WTC11 (cell line): ENCODE measurements at regions not wholly inside any gene's neighbourhood (a gene's known extent, or its start where the extent isn't known, plus 50 kb on each side); places are given as distances from the start of the nearest gene placed in this dataset.

Source experiments
- ATAC-seq: fragments of 200-7000 bp; cut with Tn5 transposase; 2 replicates; pipeline ENCODE4 v1.10.0; 2021; ENCODE audit warnings: mild to moderate bottlenecking, moderate library complexity
- CTCF ChIA-PET: fragments of 300-600 bp; sonication (Branson Sonifier 250); formaldehyde crosslinking; loops from one replicate; lab custom pipeline; 2021; ENCODE audit warnings: antibody characterized with exemption; lab: Charles Lee
- POLR2A ChIA-PET: fragments of 350-600 bp; sonication (Branson Sonifier 250); formaldehyde crosslinking; loops from one replicate; lab custom pipeline; 2021; ENCODE audit warnings: antibody characterized with exemption; lab: Charles Lee
- DNase-seq: peaks from one replicate; pipeline ENCODE4 v3.0.0; 2021; ENCODE audit warnings: low spot score
- H3K27ac Mint-ChIP-seq: 2 replicates; pipeline ENCODE4 v1.8.0; 2021; ENCODE audit warnings: mixed read lengths
- H3K27me3 Mint-ChIP-seq: 2 replicates; pipeline ENCODE4 v1.8.0; 2021; ENCODE audit warnings: low read depth, mild to moderate bottlenecking, moderate library complexity, mixed read lengths
- H3K36me3 Mint-ChIP-seq: 2 replicates; pipeline ENCODE4 v1.8.0; 2021; ENCODE audit warnings: mixed read lengths
- H3K4me1 Mint-ChIP-seq: 2 replicates; pipeline ENCODE4 v1.8.0; 2022; ENCODE audit warnings: mixed read lengths
- H3K4me3 Mint-ChIP-seq: 2 replicates; pipeline ENCODE4 v1.8.0; 2021; ENCODE audit warnings: mild to moderate bottlenecking, moderate library complexity, mixed read lengths
- H3K9me3 Mint-ChIP-seq: 2 replicates; pipeline ENCODE4 v1.8.0; 2021; ENCODE audit warnings: mixed read lengths
- AR ChIP-seq: fragments of 250-450 bp; sonication (Bioruptor Pico); IDR thresholded peaks from 2 replicates; pipeline ENCODE4 v1.9.0; 2021; ENCODE audit warnings: mild to moderate bottlenecking
- ATF1 ChIP-seq: sonication (generic); formaldehyde crosslinking; IDR thresholded peaks from 2 replicates; pipeline ENCODE4 v1.8.1; 2023; ENCODE audit warnings: mild to moderate bottlenecking, moderate library complexity, missing genetic modification reagents
- CTCF ChIP-seq: fragments of 200-600 bp; IDR thresholded peaks from 2 replicates; pipeline ENCODE4 v1.8.0; 2022; ENCODE audit warnings: antibody characterized with exemption
- EMX1 ChIP-seq: fragments of 250-450 bp; sonication (Bioruptor Pico); IDR thresholded peaks from 2 replicates; pipeline ENCODE4 v1.8.0; 2021; ENCODE audit warnings: mild to moderate bottlenecking
- FOXJ3 ChIP-seq: sonication (generic); formaldehyde crosslinking; IDR thresholded peaks from 2 replicates; pipeline ENCODE4 v1.9.0; 2021; ENCODE audit warnings: missing genetic modification reagents, mild to moderate bottlenecking, borderline replicate concordance
- FOXP1 ChIP-seq: sonication (generic); formaldehyde crosslinking; IDR thresholded peaks from 2 replicates; pipeline ENCODE4 v1.8.0; 2022; ENCODE audit warnings: missing genetic modification reagents, mild to moderate bottlenecking, moderate library complexity, borderline replicate concordance
- IRF1 ChIP-seq: sonication (generic); formaldehyde crosslinking; IDR thresholded peaks from 2 replicates; pipeline ENCODE4 v1.8.0; 2023; ENCODE audit warnings: missing genetic modification reagents
- SMAD3 ChIP-seq: sonication (generic); formaldehyde crosslinking; IDR thresholded peaks from 2 replicates; pipeline ENCODE4 v1.8.0; 2022; ENCODE audit warnings: missing genetic modification reagents, mild to moderate bottlenecking, borderline replicate concordance
- TCF7 ChIP-seq: sonication (generic); formaldehyde crosslinking; IDR thresholded peaks from 2 replicates; pipeline ENCODE4 v1.8.0; 2022; ENCODE audit warnings: mild to moderate bottlenecking, low read depth, missing genetic modification reagents, moderate library complexity
- TEAD4 ChIP-seq: sonication (generic); formaldehyde crosslinking; IDR thresholded peaks from 2 replicates; pipeline ENCODE4 v1.8.0; 2022; ENCODE audit warnings: mild to moderate bottlenecking, missing genetic modification reagents
- USF2 ChIP-seq: sonication (generic); formaldehyde crosslinking; IDR thresholded peaks from 2 replicates; pipeline ENCODE4 v1.8.1; 2023; ENCODE audit warnings: mild to moderate bottlenecking, missing genetic modification reagents, moderate library complexity
- ZNF121 ChIP-seq: sonication (generic); formaldehyde crosslinking; IDR thresholded peaks from 2 replicates; pipeline ENCODE4 v1.8.0; 2023; ENCODE audit warnings: missing genetic modification reagents
- ZSCAN18 ChIP-seq: fragments of 250-450 bp; sonication (Bioruptor Pico); IDR thresholded peaks from 2 replicates; pipeline ENCODE4 v2.1.2; 2022; ENCODE audit warnings: mild to moderate bottlenecking, moderate library complexity
- TF ChIP-seq, protein P1 (sequence below): sonication (generic); formaldehyde crosslinking; IDR thresholded peaks from 2 replicates; pipeline ENCODE4 v1.8.0; 2022; ENCODE audit warnings: mild to moderate bottlenecking, missing genetic modification reagents
- TF ChIP-seq, protein P2 (sequence below): sonication (generic); formaldehyde crosslinking; IDR thresholded peaks from 2 replicates; pipeline ENCODE4 v1.8.1; 2022; ENCODE audit warnings: mild to moderate bottlenecking, missing genetic modification reagents, moderate library complexity, borderline replicate concordance
- TF ChIP-seq, protein P3 (sequence below): sonication (generic); formaldehyde crosslinking; IDR thresholded peaks from 2 replicates; pipeline ENCODE4 v1.8.1; 2022; ENCODE audit warnings: mild to moderate bottlenecking, moderate library complexity, missing genetic modification reagents
- TF ChIP-seq, protein P4 (sequence below): sonication (generic); formaldehyde crosslinking; IDR thresholded peaks from 2 replicates; pipeline ENCODE4 v1.8.1; 2023; ENCODE audit warnings: mild to moderate bottlenecking, missing genetic modification reagents, moderate library complexity

DNA sequence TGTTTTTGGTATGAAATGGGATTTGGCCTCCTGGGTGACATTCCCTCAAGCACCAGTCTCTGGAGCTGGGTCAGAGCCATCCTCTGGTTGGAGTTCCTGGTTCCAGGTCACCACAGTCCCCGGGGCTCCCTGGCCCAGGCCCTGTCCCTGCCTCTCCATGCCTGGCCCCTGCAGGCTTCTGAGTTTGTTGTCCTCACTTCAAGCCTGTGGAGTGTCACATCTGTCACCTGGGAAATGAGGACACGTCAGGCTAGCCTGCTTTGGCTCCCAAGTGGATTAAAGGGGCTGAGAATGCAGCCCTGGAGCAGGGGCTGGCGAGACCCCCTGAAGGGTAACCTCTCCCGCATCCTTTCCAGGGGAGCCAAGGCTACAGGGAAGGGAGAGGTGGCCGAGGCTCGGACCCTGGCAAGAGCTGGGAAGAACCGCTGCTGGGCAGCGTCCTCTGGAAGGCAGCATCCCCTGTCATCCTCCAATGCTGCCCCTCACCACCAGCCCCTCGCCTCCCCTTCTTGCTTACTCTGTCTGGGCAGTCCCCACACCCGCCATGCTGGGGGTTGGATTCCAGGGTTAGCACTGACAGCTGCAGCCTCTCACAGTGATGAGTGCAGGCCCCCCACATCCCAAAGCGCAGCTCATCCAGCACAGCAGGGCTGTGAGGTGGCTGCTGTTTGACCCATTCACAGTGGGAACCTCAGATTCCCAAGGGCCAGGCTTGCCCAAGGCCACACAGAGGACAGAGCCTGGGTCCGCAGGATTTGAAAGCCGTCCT, 75.5 kb upstream of the IQSEC1 start (continued):
- TF ChIP-seq AR (CRISPR knock-in tag) (no peak), ATF1 (no peak), FOXP1 (CRISPR knock-in tag) (no peak)

DNA sequence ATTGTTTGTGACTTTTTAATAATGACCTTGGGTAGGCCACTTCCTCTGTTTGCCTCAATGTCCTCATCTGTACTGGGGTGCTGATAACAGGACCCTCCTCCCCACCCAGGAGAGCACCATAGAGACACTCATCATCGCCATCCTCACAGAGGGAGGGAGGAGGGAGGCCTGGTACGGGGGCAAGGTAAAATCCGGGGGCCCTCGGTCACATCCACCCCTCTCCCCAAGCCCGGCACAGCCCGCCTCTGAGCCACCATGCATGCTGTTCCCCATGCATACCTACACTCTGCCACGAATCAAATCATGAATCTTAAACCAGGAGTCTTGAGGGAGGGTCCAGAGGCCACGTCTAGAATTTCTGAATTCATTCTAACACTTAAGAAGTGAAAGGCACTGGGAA, 74.9 kb upstream of the IQSEC1 start:
- Mint-ChIP-seq H3K9me3 (peaks cover 10% of the 10 kb centered on the region; the same call in 1 of the 2 replicates), H3K36me3 (0 out of 2 replicates have a peak, but pooled peaks cover 2% of the 10 kb centered on the region), H3K4me3 (no peak overlapping the region), H3K27ac (no peak overlapping the region), H3K27me3 (no peaks in the 10 kb centered on the region), H3K4me1 (peaks cover 3% of the 10 kb centered on the region; the same call in 1 of the 2 replicates)
- ATAC-seq (no peak), DNase-seq (peak; percentile 3)
- POLR2A ChIA-PET, result no interaction called here
- CTCF ChIA-PET, result interaction anchor here (1.8 kb wide), 1 partner anchor 56 kb away, joined by 7 read pairs; no protein-coding TSS in a partner anchor
- TF ChIP-seq EMX1 (no peak), ZNF121 (no peak), ZSCAN18 (no peak), FOXJ3 (no peak), CTCF (no peak)
- TF ChIP-seq, protein P1, sequence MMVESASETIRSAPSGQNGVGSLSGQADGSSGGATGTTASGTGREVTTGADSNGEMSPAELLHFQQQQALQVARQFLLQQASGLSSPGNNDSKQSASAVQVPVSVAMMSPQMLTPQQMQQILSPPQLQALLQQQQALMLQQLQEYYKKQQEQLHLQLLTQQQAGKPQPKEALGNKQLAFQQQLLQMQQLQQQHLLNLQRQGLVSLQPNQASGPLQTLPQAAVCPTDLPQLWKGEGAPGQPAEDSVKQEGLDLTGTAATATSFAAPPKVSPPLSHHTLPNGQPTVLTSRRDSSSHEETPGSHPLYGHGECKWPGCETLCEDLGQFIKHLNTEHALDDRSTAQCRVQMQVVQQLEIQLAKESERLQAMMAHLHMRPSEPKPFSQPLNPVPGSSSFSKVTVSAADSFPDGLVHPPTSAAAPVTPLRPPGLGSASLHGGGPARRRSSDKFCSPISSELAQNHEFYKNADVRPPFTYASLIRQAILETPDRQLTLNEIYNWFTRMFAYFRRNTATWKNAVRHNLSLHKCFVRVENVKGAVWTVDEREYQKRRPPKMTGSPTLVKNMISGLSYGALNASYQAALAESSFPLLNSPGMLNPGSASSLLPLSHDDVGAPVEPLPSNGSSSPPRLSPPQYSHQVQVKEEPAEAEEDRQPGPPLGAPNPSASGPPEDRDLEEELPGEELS (CRISPR knock-in tag), result no peak
- TF ChIP-seq, protein P2, sequence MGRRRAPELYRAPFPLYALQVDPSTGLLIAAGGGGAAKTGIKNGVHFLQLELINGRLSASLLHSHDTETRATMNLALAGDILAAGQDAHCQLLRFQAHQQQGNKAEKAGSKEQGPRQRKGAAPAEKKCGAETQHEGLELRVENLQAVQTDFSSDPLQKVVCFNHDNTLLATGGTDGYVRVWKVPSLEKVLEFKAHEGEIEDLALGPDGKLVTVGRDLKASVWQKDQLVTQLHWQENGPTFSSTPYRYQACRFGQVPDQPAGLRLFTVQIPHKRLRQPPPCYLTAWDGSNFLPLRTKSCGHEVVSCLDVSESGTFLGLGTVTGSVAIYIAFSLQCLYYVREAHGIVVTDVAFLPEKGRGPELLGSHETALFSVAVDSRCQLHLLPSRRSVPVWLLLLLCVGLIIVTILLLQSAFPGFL (CRISPR knock-in tag), result no peak
- TF ChIP-seq, protein P3, sequence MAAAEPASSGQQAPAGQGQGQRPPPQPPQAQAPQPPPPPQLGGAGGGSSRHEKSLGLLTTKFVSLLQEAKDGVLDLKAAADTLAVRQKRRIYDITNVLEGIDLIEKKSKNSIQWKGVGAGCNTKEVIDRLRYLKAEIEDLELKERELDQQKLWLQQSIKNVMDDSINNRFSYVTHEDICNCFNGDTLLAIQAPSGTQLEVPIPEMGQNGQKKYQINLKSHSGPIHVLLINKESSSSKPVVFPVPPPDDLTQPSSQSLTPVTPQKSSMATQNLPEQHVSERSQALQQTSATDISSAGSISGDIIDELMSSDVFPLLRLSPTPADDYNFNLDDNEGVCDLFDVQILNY, result no peak

GRCh38 chr3:13147344-13147743, 74.1 kb upstream of the IQSEC1 start:
- DNase-seq (no peak), ATAC-seq (no peak)
- ChIA-PET CTCF (interaction anchor here (0.9 to 3.2 kb wide), 2 partner anchors 11 to 55 kb away, joined by 3 to 18 read pairs; no protein-coding TSS in a partner anchor), POLR2A (no interaction called here)
- Mint-ChIP-seq H3K36me3 (0 out of 2 replicates have a peak, but pooled peaks cover 2% of the 10 kb centered on the region), H3K27me3 (no peaks in the 10 kb centered on the region), H3K9me3 (peaks cover 10% of the 10 kb centered on the region; the same call in 1 of the 2 replicates), H3K4me1 (peaks cover 3% of the 10 kb centered on the region; the same call in 1 of the 2 replicates), H3K27ac (no peak overlapping the region), H3K4me3 (no peak overlapping the region)
- TF ChIP-seq IRF1 (CRISPR knock-in tag) (no peak), TEAD4 (no peak), USF2 (CRISPR knock-in tag) (no peak), TCF7 (CRISPR knock-in tag) (no peak), SMAD3 (no peak)
- TF ChIP-seq, protein P4, sequence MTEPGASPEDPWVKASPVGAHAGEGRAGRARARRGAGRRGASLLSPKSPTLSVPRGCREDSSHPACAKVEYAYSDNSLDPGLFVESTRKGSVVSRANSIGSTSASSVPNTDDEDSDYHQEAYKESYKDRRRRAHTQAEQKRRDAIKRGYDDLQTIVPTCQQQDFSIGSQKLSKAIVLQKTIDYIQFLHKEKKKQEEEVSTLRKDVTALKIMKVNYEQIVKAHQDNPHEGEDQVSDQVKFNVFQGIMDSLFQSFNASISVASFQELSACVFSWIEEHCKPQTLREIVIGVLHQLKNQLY, result no peak
